ENCODE measurements at regions not wholly inside any gene's neighbourhood (a gene's known extent, or its start where the extent isn't known, plus 50 kb on each side); places are given as distances from the start of the nearest gene placed in this dataset.

- no peak for DNase-seq (ENCODE audit: low read depth)
These were observed 460.8 kb upstream of the CNTN5 start for GRCh38 chr11:98559961-98560360.

DNA sequence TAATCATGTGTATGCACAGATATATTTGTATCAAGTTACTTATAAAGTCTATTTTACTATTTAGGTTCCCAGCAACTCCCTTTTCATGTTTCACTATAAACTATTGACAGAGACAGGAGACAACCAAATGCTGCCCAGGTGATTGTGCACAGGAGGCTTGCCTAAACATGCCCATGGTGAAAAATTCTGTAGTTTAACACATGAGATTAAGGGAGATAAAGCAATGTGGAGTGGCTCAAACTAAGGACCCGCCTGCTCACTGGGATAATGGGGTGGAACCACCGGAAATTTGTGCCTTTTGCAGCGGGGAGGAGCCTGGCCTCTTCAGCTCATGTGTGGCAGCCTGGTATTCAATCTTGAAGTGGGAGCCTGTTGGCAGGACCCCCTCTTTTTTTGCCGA lies 459.5 kb upstream of the CNTN5 start:
- no peak for DNase-seq (ENCODE audit: low read depth)

DNA sequence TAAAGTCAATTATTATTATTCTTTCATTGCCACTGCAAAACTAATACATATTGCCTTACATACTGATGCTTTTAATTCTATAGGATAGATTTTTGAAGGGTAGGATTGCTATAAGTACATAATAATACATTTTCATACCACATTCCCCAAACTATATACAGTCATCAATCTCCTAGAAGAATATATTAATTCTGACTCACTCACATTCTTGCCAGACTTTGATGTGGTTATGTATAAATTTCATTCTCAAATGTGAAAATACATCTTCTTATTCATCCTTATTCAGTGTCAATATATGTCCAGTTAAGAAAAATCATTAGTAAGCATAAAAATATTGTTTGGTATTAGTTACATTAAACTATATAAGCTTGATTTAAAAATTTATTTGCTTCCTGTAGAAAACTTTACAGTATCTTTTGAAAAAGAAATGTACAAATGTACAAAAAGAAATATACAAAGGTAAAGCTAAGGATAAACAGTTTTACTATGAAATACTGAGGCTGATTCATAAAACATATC lies 458.8 kb upstream of the CNTN5 start:
- no peak for DNase-seq (ENCODE audit: low read depth)

GRCh38 chr11:98564233-98564632 lies 456.5 kb upstream of the CNTN5 start:
- no peak for DNase-seq (ENCODE audit: low read depth)

GRCh38 chr11:98564881-98565280 lies 455.9 kb upstream of the CNTN5 start:
- no peak for DNase-seq (ENCODE audit: low read depth)

- DNase-seq (ENCODE audit: low read depth) = no peak
These were observed 455.4 kb upstream of the CNTN5 start for GRCh38 chr11:98565311-98565710.

DNA sequence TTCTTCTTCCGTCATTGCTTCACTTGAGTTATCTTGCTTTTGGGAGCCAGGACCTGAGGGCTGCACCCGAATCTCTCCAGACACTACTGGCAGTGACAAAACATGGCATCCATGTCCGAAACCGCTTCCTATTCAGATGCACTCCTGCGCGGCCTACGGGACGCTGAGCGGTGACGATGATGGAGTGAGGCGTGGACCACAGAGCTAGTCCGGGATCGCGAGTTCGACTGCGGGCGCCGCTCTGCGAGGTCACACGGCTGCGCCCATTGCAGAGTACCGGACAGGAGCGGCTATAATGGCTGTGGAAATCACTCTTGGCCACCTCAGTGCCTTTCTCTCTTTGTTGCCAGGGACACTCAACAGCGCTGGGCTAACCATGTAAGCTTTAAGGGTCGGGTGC lies 453.8 kb upstream of the CNTN5 start:
- no peak for DNase-seq (ENCODE audit: low read depth)

- peak; percentile 27 for DNase-seq (ENCODE audit: low read depth)
These were observed 452.7 kb upstream of the CNTN5 start for GRCh38 chr11:98568013-98568412.

GRCh38 chr11:98572941-98573340 lies 447.8 kb upstream of the CNTN5 start:
- DNase-seq (ENCODE audit: low read depth) = no peak

DNA sequence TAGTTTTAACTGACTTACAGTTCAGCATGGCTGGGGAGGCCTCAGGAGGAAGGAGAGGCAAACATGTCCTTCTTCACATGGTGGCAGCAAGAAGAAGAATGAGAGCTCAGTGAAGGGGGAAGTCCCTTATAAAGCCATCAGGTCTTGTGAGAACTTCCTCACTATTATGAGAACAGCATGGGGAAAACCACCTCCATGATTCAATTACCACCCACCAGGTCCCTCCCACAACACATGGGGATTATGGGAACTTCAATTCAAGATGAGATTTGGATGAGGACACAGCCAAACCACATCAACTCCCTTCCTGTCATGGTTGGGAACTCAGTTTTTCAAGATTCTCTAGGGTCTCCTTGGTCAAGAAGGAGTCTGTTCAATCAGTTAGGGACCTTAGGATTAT lies 432.9 kb upstream of the CNTN5 start:
- DNase-seq (ENCODE audit: low read depth) = no peak

DNA sequence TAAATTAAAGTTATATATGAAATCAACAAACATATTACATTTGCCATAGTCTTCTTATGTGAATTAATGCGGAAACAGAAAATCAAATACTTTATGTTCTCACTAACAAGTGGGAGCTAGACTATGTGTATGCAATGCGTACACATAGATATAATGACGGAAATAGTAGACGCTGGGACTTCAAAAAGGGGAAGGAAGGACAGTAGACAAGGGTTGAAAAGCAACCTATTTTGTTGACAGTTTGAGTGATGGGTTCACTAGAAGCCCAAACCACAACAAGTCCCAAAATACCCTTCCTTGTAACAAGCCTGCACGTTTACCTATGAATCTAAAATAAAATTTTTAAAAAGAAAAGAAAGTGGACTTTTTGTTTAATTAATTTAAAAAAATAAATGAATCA lies 430.8 kb upstream of the CNTN5 start:
- DNase-seq (ENCODE audit: low read depth) = no peak

- no peak for DNase-seq (ENCODE audit: low read depth)
These were observed 420.6 kb upstream of the CNTN5 start for GRCh38 chr11:98600103-98600502.

DNA sequence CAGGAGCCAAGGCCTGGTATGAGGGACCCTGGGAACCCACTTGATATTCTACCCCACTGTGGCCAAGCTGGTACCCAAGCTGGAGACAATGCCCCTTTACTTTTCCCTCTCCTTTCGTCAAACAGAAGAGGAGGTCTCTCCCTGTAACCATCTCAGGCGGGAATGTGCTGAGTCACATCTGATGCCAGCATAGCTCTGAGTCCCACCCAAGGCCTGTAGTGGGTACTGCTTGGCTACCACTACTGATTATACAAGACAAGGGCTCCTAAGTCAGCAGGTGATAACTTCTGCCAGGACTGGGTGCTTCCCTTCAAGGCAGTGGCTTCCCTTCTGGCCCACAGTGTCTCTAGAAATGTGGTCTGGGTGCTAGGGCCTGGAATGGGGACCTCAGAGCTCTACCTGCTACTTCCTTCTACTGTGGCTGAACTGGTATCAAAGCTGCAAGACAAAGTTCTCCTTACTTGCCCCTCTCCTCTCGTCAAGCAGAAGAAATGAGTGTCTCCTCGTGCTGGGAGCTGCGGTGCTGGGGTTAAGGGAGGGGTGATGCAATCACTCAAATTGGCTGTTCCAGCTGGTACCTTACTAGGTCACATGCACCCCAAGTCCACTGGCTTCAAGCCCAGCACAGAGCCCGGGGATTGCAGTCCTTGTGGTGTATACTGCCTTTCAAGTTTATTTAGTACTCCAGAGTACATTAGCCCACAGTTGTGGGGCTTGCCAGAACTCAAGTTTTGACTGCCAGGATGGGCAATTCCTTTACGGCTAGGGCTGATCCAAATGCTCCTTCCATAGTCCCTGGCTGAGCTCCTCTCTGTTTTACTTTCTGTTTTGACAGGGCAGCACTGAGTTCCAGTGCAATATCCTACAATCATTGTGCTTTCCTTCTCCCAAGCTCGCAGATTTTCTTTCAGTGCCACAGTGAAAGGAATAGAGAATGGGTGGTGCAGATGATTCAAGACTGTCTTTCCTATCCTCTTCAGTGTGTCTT lies 419.7 kb upstream of the CNTN5 start:
- DNase-seq (ENCODE audit: low read depth) = no peak

DNA sequence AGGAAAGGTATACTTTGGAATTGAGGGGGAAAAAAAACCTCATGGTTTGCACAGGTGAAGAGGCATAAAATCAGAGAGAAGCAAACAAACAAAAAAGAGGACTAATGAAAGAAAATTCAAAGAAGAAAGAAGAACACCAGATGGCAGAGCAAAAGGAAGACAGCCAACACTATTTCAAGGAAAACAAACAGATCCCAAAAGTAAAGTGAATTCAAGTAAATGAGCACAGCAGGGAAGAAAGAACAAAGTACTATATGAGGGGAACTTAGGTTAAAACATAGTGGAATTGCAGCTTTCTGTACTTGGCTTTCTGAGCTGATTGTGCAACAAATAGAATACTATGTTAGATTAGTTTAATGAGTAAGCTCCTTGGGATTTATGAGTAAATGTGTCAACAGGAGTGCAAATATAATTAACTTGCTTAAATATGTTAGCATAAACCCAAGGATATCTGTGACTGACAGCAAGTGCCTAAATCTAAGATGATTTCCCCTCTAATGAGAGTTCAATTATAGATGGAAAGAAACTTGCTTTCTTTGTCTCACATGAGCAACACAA lies 404.6 kb upstream of the CNTN5 start:
- DNase-seq (ENCODE audit: low read depth) = peak; percentile 12

DNA sequence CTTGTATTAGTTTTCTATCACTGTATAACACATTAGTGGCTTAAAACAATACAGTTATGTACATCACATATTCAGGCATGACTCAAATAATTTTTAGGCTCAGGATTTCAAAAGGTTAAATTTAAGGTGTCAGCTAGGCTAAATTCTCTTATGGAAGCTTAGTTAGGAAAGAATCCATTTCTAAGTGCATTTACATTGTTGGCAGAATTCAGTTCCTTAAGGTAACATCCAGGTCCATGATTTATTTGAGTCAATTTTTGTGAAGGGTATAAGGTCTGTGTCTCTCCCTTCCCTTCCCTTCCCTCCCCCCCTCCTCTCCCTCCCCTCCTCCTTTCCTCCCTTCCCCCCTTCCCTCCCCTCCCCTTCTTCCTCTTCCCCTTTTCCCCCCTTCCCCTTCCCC lies 399.0 kb upstream of the CNTN5 start:
- DNase-seq (ENCODE audit: low read depth) = no peak

- no peak for DNase-seq (ENCODE audit: low read depth)
These were observed 395.2 kb upstream of the CNTN5 start for GRCh38 chr11:98625526-98625925.

- DNase-seq (ENCODE audit: low read depth) = no peak
These were observed 390.0 kb upstream of the CNTN5 start for GRCh38 chr11:98630736-98631135.

DNA sequence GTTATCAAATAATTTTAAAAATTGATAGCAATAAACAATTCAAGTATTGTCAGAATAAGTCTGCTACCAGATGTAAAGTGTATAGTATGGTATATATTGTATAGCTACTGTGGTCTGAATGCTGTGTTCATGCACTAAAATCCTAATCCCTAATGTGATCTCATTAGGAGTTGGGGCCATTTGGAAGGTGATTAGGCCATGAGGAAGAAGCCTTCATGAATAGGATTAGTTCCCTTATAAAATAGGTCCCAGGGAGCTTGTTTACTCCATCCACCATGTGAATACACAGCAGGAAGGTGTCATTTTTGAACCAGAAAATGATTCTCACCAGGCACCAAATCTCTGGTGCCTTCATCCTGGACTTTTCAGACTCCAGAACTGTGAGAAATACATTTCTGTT lies 363.0 kb upstream of the CNTN5 start:
- no peak for DNase-seq (ENCODE audit: low read depth)

- no peak for DNase-seq (ENCODE audit: low read depth)
These were observed 361.3 kb upstream of the CNTN5 start for GRCh38 chr11:98659431-98659830.

- no peak for DNase-seq (ENCODE audit: low read depth)
These were observed 346.4 kb upstream of the CNTN5 start for GRCh38 chr11:98674390-98674789.

DNA sequence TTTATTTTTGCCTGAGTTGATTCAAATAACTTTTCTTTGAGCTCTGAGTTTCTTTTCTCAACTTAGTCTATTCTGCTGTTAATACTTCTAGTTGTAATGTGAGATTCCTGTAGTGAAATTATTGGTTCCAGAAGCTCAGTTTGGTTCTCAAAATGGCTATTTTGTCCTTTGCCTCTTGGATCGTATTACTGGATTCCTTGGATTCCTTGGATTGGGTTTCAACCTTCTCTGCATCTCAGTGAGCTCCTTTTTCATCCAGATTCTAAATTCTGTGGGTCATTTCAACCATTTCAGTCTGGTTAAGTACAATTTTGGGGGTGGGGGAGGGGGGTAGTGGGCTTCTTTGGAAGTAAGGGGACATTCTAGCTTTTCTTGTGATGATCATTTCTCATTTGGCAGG lies 341.1 kb upstream of the CNTN5 start:
- no peak for DNase-seq (ENCODE audit: low read depth)

GRCh38 chr11:98701541-98701940 lies 319.2 kb upstream of the CNTN5 start:
- peak; percentile 56 for DNase-seq (ENCODE audit: low read depth)

- DNase-seq (ENCODE audit: low read depth) = no peak
These were observed 316.8 kb upstream of the CNTN5 start for GRCh38 chr11:98703779-98704556.
